ENCODE measurements at regions not wholly inside any gene's neighbourhood (a gene's known extent, or its start where the extent isn't known, plus 50 kb on each side); places are given as distances from the start of the nearest gene placed in this dataset.

DNA sequence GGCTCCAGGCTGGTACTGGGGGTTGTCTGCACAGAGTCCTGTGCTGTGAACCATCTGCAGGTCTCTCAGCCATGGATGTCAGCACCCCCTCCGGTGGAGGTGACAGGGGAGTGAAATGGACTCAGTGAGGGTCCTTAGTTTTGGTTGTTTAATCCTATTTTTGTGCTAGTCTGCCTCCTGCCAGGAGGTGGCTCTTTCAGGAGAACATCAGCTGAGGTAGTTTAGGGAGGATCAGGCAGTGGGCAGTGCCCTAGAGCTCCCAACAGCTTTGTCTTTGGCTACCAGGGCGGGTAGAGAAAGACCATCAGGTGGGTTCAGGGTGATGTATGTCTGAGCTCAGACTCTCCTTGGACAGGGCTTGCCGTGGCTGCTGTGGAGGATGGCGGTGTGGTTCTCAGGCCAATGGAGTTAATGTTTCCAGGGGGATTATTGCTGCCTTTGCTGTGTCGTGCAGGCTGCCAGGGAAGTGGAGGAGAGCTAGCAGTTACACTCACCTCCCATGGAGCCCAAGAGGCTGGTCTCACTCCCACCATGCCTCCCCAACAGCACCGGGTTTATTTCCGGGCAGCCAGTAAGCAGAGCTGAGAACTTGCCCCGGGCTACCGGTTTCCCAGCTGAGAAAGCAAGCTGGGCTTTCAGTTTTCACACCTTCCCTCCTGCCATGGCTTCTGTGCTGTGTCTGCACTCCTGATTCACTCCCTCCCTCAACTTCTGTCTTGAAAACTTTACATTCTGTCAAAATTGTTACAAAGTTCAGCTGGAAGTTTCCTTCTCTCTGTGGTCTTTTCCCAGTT lies 563.4 kb downstream of the XIRP2 start:
- TF ChIP-seq, protein P1, sequence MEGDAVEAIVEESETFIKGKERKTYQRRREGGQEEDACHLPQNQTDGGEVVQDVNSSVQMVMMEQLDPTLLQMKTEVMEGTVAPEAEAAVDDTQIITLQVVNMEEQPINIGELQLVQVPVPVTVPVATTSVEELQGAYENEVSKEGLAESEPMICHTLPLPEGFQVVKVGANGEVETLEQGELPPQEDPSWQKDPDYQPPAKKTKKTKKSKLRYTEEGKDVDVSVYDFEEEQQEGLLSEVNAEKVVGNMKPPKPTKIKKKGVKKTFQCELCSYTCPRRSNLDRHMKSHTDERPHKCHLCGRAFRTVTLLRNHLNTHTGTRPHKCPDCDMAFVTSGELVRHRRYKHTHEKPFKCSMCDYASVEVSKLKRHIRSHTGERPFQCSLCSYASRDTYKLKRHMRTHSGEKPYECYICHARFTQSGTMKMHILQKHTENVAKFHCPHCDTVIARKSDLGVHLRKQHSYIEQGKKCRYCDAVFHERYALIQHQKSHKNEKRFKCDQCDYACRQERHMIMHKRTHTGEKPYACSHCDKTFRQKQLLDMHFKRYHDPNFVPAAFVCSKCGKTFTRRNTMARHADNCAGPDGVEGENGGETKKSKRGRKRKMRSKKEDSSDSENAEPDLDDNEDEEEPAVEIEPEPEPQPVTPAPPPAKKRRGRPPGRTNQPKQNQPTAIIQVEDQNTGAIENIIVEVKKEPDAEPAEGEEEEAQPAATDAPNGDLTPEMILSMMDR (IDR thresholded peaks at IDR 0.05 in 8 of 11, conservative IDR thresholded peaks at IDR 0.05 in 3 of 11) = no peak
- TF ChIP-seq POLR2AphosphoS5 (IDR thresholded peaks at IDR 0.05) = no peak
